ENCODE measurements at regions not wholly inside any gene's neighbourhood (a gene's known extent, or its start where the extent isn't known, plus 50 kb on each side); places are given as distances from the start of the nearest gene placed in this dataset.
"Not testable (repeated sequence)": the region's sequence is repeated elsewhere in the genome, so short reads cannot be mapped to it uniquely, and the experiment has no call there.

- Mint-ChIP-seq H3K27ac (no peak overlapping the region), H3K27me3 (ENCODE audit: low read depth) (peaks cover 30% of the 10 kb centered on the region), H3K36me3 (ENCODE audit: low read depth) (no peaks in the 10 kb centered on the region), H3K4me1 (no peaks in the 10 kb centered on the region), H3K4me3 (no peak overlapping the region), H3K9me3 (no peaks in the 10 kb centered on the region)
- TF ChIP-seq, protein P1, sequence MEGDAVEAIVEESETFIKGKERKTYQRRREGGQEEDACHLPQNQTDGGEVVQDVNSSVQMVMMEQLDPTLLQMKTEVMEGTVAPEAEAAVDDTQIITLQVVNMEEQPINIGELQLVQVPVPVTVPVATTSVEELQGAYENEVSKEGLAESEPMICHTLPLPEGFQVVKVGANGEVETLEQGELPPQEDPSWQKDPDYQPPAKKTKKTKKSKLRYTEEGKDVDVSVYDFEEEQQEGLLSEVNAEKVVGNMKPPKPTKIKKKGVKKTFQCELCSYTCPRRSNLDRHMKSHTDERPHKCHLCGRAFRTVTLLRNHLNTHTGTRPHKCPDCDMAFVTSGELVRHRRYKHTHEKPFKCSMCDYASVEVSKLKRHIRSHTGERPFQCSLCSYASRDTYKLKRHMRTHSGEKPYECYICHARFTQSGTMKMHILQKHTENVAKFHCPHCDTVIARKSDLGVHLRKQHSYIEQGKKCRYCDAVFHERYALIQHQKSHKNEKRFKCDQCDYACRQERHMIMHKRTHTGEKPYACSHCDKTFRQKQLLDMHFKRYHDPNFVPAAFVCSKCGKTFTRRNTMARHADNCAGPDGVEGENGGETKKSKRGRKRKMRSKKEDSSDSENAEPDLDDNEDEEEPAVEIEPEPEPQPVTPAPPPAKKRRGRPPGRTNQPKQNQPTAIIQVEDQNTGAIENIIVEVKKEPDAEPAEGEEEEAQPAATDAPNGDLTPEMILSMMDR (IDR thresholded peaks at IDR 0.05; ENCODE audit: unreplicated experiment in 3 of 3) = no peak
These were observed 55.6 kb upstream of the SPP1 start for GRCh38 chr4:87919941-87920340.

GRCh38 chr4:87920478-87920877 is 55.0 kb upstream of the SPP1 start:
- Mint-ChIP-seq H3K4me3 (no peak overlapping the region), H3K27ac (no peak overlapping the region), H3K4me1 (no peaks in the 10 kb centered on the region), H3K36me3 (ENCODE audit: low read depth) (no peaks in the 10 kb centered on the region), H3K9me3 (no peaks in the 10 kb centered on the region), H3K27me3 (ENCODE audit: low read depth) (peaks cover 30% of the 10 kb centered on the region)
- TF ChIP-seq, protein P1 (IDR thresholded peaks at IDR 0.05; ENCODE audit: unreplicated experiment in 3 of 3) = no peak

- H3K9me3 Mint-ChIP-seq; H3K4me1 Mint-ChIP-seq; H3K27ac Mint-ChIP-seq; H3K36me3 Mint-ChIP-seq (ENCODE audit: low read depth): not testable (repeated sequence)
- Mint-ChIP-seq H3K27me3 (ENCODE audit: low read depth) (peaks cover 30% of the 10 kb centered on the region), H3K4me3 (peak overlapping the region; percentile 10 to 50 (median 14))
These were observed 53.7 kb upstream of the SPP1 start for GRCh38 chr4:87921626-87922479.

DNA sequence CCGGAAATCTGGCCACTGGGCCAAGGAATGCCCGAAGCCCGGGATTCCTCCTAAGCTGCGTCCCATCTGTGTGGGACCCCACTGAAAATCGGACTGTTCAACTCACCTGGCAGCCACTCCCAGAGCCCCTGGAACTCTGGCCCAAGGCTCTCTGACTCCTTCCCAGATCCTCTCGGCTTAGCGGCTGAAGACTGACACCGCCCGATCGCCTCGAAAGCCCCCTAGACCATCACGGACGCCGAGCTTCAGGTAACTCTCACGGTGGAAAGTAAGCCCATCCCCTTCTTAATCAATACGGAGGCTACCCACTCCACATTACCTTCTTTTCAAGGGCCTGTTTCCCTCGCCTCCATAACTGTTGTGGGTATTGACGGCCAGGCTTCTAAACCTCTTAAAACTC is 51.4 kb upstream of the SPP1 start:
- H3K4me3 Mint-ChIP-seq; H3K4me1 Mint-ChIP-seq; H3K27ac Mint-ChIP-seq; H3K9me3 Mint-ChIP-seq; H3K36me3 Mint-ChIP-seq (ENCODE audit: low read depth): not testable (repeated sequence)
- H3K27me3 Mint-ChIP-seq (ENCODE audit: low read depth) = peaks cover 30% of the 10 kb centered on the region

All from nephron (organoid).